Kidney (tissue), 13 donors: ENCODE measurements at regions not wholly inside any gene's neighbourhood (a gene's known extent, or its start where the extent isn't known, plus 50 kb on each side); places are given as distances from the start of the nearest gene placed in this dataset.
"Not testable (repeated sequence)": the region's sequence is repeated elsewhere in the genome, so short reads cannot be mapped to it uniquely, and the experiment has no call there.

Experiments
- DNase-seq, 5 donors: peaks; one replicate each; pipeline ENCODE4 v3.0.0-alpha.2; 2013 to 2020
- FAIRE-seq: peaks from 2 replicates; lab custom pipeline; 2012; peaks lifted over from hg19 to GRCh38; lab: Jason Lieb, UNC
- H3K27ac ChIP-seq, 2 donors: one replicate each; pipeline ENCODE4 v1.7.0; 2013; ENCODE audit warnings: low read depth in 2 of 2, low read length in 2 of 2, inconsistent platforms in 1 of 2
- H3K27me3 ChIP-seq: one replicate; pipeline ENCODE4 v1.7.1; 2013; ENCODE audit warnings: low read length, inconsistent platforms; ENCODE audit not compliant: control insufficient read depth, insufficient read depth
- H3K36me3 ChIP-seq, 3 donors: one replicate each; pipeline versions ENCODE4 v1.7.0 to v1.7.1; 2013; ENCODE audit warnings: low read length in 3 of 3, control low read depth in 1 of 3, inconsistent platforms in 1 of 3; ENCODE audit not compliant: insufficient read depth in 3 of 3, control insufficient read depth in 2 of 3
- H3K4me1 ChIP-seq, 3 donors: one replicate each; pipeline versions ENCODE4 v1.7.0 to v1.7.1; 2013; ENCODE audit warnings: low read length in 3 of 3, inconsistent platforms in 1 of 3, low read depth in 1 of 3; ENCODE audit not compliant: control insufficient read depth in 2 of 3, insufficient read depth in 2 of 3
- H3K4me3 ChIP-seq, 3 donors: one replicate each; pipeline versions ENCODE4 v1.7.0 to v1.8.1; 2013; ENCODE audit warnings: low read length in 3 of 3, control low read depth in 1 of 3, inconsistent platforms in 1 of 3
- H3K9ac ChIP-seq, 3 donors: one replicate each; pipeline versions ENCODE4 v1.7.0 to v1.7.1; 2013; ENCODE audit warnings: low read length in 3 of 3, control low read depth in 1 of 3, inconsistent platforms in 1 of 3
- H3K9me3 ChIP-seq, 3 donors: one replicate each; pipeline versions ENCODE4 v1.7.0 to v1.7.1; 2013; ENCODE audit warnings: low read length in 3 of 3, control low read depth in 1 of 3, inconsistent platforms in 1 of 3; ENCODE audit not compliant: control insufficient read depth in 2 of 3, insufficient read depth in 1 of 3
- CTCF ChIP-seq: IDR thresholded peaks from 3 replicates; pipeline ENCODE4 v1.5.1; 2012; ENCODE audit warnings: mild to moderate bottlenecking, moderate library complexity, borderline replicate concordance; ENCODE audit not compliant: insufficient read depth; ENCODE audit errors: extremely low read depth
- intact Hi-C: fragments of 100-400 bp; cut with DNase I; formaldehyde crosslinking; loops from one replicate; pipeline ENCODE4 v1.11.1; 2022
- donor health status: control.
- donor health status: control.
- donor health status: control.
- donor health status: control.
- donor health status: control.
- donor health status: DM: yes; HTN: yes; CAD: no.
- donor health status: Normal renal cell carcinoma (clear cell type).

GRCh38 chr3:26091096-26091495 lies 301.2 kb downstream of the OXSM start:
- DNase-seq (peak in 1 of 5 donors; percentile 13), FAIRE-seq (no peak)
- Histone ChIP-seq H3K4me1 (peaks cover 0 to 15% (median 0%) of the 10 kb centered on the region in 3 donors), H3K4me3 (no peak overlapping the region), H3K27me3 (no peaks in the 10 kb centered on the region), H3K36me3 (no peaks in the 10 kb centered on the region), H3K9me3 (peaks cover 0 to 2% (median 0%) of the 10 kb centered on the region in 3 donors), H3K27ac (no peak overlapping the region), H3K9ac (no peak overlapping the region)
- intact Hi-C loops = no loop called here
- TF ChIP-seq CTCF = no peak

GRCh38 chr3:26091626-26092025 lies 301.7 kb downstream of the OXSM start:
- TF ChIP-seq CTCF = no peak
- no peaks in the 10 kb centered on the region for H3K27me3 ChIP-seq
- FAIRE-seq (no peak), DNase-seq (peak in 2 of 5 donors; percentile 54 to 69)
- H3K9me3 ChIP-seq = peaks cover 0 to 6% (median 0%) of the 10 kb centered on the region in 3 donors
- H3K4me3 ChIP-seq = no peak overlapping the region
- H3K4me1 ChIP-seq = peaks cover 0 to 15% (median 0%) of the 10 kb centered on the region in 3 donors
- no peaks in the 10 kb centered on the region for H3K36me3 ChIP-seq
- H3K9ac ChIP-seq = no peak overlapping the region
- no peak overlapping the region for H3K27ac ChIP-seq
- intact Hi-C loops = no loop called here

- Histone ChIP-seq H3K9me3 (peaks cover 0 to 11% (median 0%) of the 10 kb centered on the region in 3 donors), H3K4me1 (peaks cover 0 to 11% (median 4%) of the 10 kb centered on the region in 3 donors)
- H3K27ac ChIP-seq, intact Hi-C loops, H3K4me3 ChIP-seq, H3K36me3 ChIP-seq, FAIRE-seq, DNase-seq, H3K27me3 ChIP-seq, H3K9ac ChIP-seq: not testable (repeated sequence)
Measured at GRCh38 chr3:26097111-26097510, 307.2 kb downstream of the OXSM start.

- Histone ChIP-seq H3K4me1 (peaks cover 0 to 12% (median 7%) of the 10 kb centered on the region in 3 donors), H3K27ac (peak overlapping the region in 1 of 2 donors; percentile 12), H3K4me3 (no peak overlapping the region), H3K9me3 (peaks cover 0 to 11% (median 0%) of the 10 kb centered on the region in 3 donors), H3K36me3 (no peaks in the 10 kb centered on the region), H3K9ac (no peak overlapping the region), H3K27me3 (no peaks in the 10 kb centered on the region)
- DNase-seq (peak in 2 of 5 donors; percentile 44 to 48), FAIRE-seq (no peak)
- no peak for TF ChIP-seq CTCF
- intact Hi-C loops = no loop called here
Measured at GRCh38 chr3:26099692-26100091, 309.8 kb downstream of the OXSM start.
